Neutrophil (primary cell): ENCODE measurements at regions not wholly inside any gene's neighbourhood (a gene's known extent, or its start where the extent isn't known, plus 50 kb on each side); places are given as distances from the start of the nearest gene placed in this dataset.
"Not testable (repeated sequence)": the region's sequence is repeated elsewhere in the genome, so short reads cannot be mapped to it uniquely, and the experiment has no call there.

Source experiments
- H3K27ac ChIP-seq: fragments of 200-600 bp; sonication (generic); 2 replicates; pipeline ENCODE4 v1.5.1; 2016; ENCODE audit warnings: mild to moderate bottlenecking, moderate library complexity
- H3K27me3 ChIP-seq: fragments of 200-600 bp; sonication (generic); 2 replicates; pipeline ENCODE4 v1.6.0; 2016; ENCODE audit warnings: mild to moderate bottlenecking
- H3K36me3 ChIP-seq: fragments of 200-600 bp; sonication (generic); 2 replicates; pipeline ENCODE4 v1.5.1; 2017
- H3K4me1 ChIP-seq, 2 experiments: fragments of 200-600 bp in 1 of 2; sonication (generic) in 1 of 2; 1 replicate in 1 of 2; 2 replicates in 1 of 2; pipeline versions ENCODE4 v1.5.1 to v1.6.1; 2013 to 2016; ENCODE audit warnings: low read depth in 1 of 2, low read length in 1 of 2, mild to moderate bottlenecking in 1 of 2, moderate library complexity in 1 of 2; ENCODE audit not compliant: control insufficient read depth in 1 of 2, insufficient read depth in 1 of 2
- H3K4me3 ChIP-seq, 2 experiments: fragments of 200-600 bp in 1 of 2; sonication (generic) in 1 of 2; 1 replicate in 1 of 2; 2 replicates in 1 of 2; pipeline ENCODE4 v1.5.1; 2013 to 2016; ENCODE audit warnings: low read depth in 1 of 2, low read length in 1 of 2, mild to moderate bottlenecking in 1 of 2, moderate library complexity in 1 of 2
- H3K9me3 ChIP-seq: fragments of 200-600 bp; sonication (generic); 2 replicates; pipeline ENCODE4 v1.5.1; 2016
- CTCF ChIP-seq: fragments of 200-600 bp; sonication (generic); IDR thresholded peaks from 2 replicates; pipeline ENCODE4 v1.5.1; 2016; ENCODE audit warnings: antibody characterized with exemption

- no peaks in the 10 kb centered on the region for H3K36me3 ChIP-seq
- no peaks in the 10 kb centered on the region for H3K4me1 ChIP-seq
- no peaks in the 10 kb centered on the region for H3K9me3 ChIP-seq
- no peak overlapping the region for H3K27ac ChIP-seq
- H3K27me3 ChIP-seq, result no peaks in the 10 kb centered on the region
- no peak for TF ChIP-seq CTCF
- no peak overlapping the region for H3K4me3 ChIP-seq
Observed at GRCh38 chr16:75861311-75862097, 135.2 kb upstream of the CPHXL start.

- Histone ChIP-seq H3K36me3 (no peaks in the 10 kb centered on the region), H3K9me3 (no peaks in the 10 kb centered on the region), H3K27ac (no peak overlapping the region), H3K4me3 (no peak overlapping the region), H3K4me1 (no peaks in the 10 kb centered on the region), H3K27me3 (no peaks in the 10 kb centered on the region)
- TF ChIP-seq CTCF, result no peak
Observed at GRCh38 chr16:75862098-75862386, 135.8 kb upstream of the CPHXL start.

- TF ChIP-seq CTCF, result no peak
- Histone ChIP-seq H3K27me3 (no peaks in the 10 kb centered on the region), H3K4me1 (no peaks in the 10 kb centered on the region), H3K27ac (no peak overlapping the region), H3K4me3 (no peak overlapping the region), H3K36me3 (no peaks in the 10 kb centered on the region), H3K9me3 (no peaks in the 10 kb centered on the region)
Observed at GRCh38 chr16:75864243-75864642, 138.0 kb upstream of the CPHXL start.

GRCh38 chr16:75865736-75866135, 139.4 kb upstream of the CPHXL start:
- Histone ChIP-seq H3K27me3 (no peaks in the 10 kb centered on the region), H3K9me3 (no peaks in the 10 kb centered on the region), H3K4me1 (no peaks in the 10 kb centered on the region), H3K27ac (no peak overlapping the region), H3K4me3 (no peak overlapping the region), H3K36me3 (no peaks in the 10 kb centered on the region)
- no peak for TF ChIP-seq CTCF

GRCh38 chr16:75868636-75869632, 142.6 kb upstream of the CPHXL start:
- no peaks in the 10 kb centered on the region for H3K4me1 ChIP-seq
- no peak overlapping the region for H3K27ac ChIP-seq
- no peak for TF ChIP-seq CTCF
- H3K9me3 ChIP-seq, result no peaks in the 10 kb centered on the region
- H3K36me3 ChIP-seq, result no peaks in the 10 kb centered on the region
- H3K27me3 ChIP-seq, result no peaks in the 10 kb centered on the region
- no peak overlapping the region for H3K4me3 ChIP-seq

GRCh38 chr16:75881280-75881679, 155.0 kb upstream of the CPHXL start:
- H3K9me3 ChIP-seq, H3K27ac ChIP-seq, H3K36me3 ChIP-seq, H3K27me3 ChIP-seq, H3K4me3 ChIP-seq: not testable (repeated sequence)
- peaks cover 0 to 18% of the 10 kb centered on the region in 2 experiments for H3K4me1 ChIP-seq
